ENCODE measurements at regions not wholly inside any gene's neighbourhood (a gene's known extent, or its start where the extent isn't known, plus 50 kb on each side); places are given as distances from the start of the nearest gene placed in this dataset.

GRCh38 chr2:120956486-120957156 lies 221.0 kb downstream of the GLI2 start:
- TF ChIP-seq CTCF (IDR thresholded peaks at IDR 0.05; ENCODE audit: insufficient read depth, low read depth, low read length) (no peak), EZH2 (IDR thresholded peaks at IDR 0.05; ENCODE audit: insufficient read depth, low read length) (no peak)
